ENCODE measurements at regions not wholly inside any gene's neighbourhood (a gene's known extent, or its start where the extent isn't known, plus 50 kb on each side); places are given as distances from the start of the nearest gene placed in this dataset.

DNA sequence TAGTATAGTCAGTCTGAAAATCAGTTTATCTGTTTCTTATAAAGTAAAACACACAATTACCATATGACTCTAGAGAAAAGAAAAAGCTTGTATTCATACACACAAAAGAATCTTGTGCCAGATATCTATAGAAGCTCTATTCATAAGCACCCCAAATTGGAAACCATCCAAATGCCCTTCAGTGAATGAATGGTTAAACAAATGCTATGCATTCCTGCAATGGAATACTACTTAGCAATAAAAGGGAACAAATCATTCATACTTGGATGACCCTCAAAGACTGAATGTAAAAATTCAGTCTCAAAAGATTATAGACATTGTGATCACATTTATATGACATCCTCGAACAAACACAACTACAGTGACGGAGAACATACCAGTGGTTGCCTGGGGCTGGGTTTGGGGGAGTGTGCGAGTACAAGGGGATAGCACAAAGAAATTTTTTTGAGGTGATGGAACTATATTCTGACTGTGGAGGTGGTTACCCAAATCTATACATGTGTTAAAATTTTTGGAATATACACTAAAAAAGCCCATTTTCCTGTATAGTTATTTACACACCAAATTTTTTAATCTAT lies 680.6 kb downstream of the NTRK3 start:
- no peak for TF ChIP-seq EZH2 (IDR thresholded peaks at IDR 0.05; ENCODE audit: borderline replicate concordance, low read depth, low read length, severe bottlenecking)
- TF ChIP-seq, protein P1, sequence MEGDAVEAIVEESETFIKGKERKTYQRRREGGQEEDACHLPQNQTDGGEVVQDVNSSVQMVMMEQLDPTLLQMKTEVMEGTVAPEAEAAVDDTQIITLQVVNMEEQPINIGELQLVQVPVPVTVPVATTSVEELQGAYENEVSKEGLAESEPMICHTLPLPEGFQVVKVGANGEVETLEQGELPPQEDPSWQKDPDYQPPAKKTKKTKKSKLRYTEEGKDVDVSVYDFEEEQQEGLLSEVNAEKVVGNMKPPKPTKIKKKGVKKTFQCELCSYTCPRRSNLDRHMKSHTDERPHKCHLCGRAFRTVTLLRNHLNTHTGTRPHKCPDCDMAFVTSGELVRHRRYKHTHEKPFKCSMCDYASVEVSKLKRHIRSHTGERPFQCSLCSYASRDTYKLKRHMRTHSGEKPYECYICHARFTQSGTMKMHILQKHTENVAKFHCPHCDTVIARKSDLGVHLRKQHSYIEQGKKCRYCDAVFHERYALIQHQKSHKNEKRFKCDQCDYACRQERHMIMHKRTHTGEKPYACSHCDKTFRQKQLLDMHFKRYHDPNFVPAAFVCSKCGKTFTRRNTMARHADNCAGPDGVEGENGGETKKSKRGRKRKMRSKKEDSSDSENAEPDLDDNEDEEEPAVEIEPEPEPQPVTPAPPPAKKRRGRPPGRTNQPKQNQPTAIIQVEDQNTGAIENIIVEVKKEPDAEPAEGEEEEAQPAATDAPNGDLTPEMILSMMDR (IDR thresholded peaks at IDR 0.05; ENCODE audit: borderline replicate concordance, extremely low read depth, low read length, poor library complexity, severe bottlenecking): no peak
